MM.1S (cell line): ENCODE measurements at regions not wholly inside any gene's neighbourhood (a gene's known extent, or its start where the extent isn't known, plus 50 kb on each side); places are given as distances from the start of the nearest gene placed in this dataset.

ENCODE experiments used
- DNase-seq: peaks from one replicate; pipeline ENCODE4 v3.0.0-alpha.2; 2015
- H2AFZ ChIP-seq: fragments of 300-600 bp; sonication (generic); 2 replicates; pipeline ENCODE4 v1.6.0; 2016; ENCODE audit warnings: antibody characterized with exemption, low read length
- H3F3A ChIP-seq: fragments of 300-600 bp; sonication (generic); 2 replicates; pipeline ENCODE4 v1.6.1; 2016; ENCODE audit warnings: mild to moderate bottlenecking, antibody characterized with exemption, low read length, moderate library complexity, mixed read lengths; ENCODE audit not compliant: insufficient read depth
- H3K27ac ChIP-seq: fragments of 300-600 bp; sonication (generic); 2 replicates; pipeline ENCODE4 v1.5.1; 2016; ENCODE audit warnings: mild to moderate bottlenecking, low read length
- H3K27me3 ChIP-seq: fragments of 300-600 bp; sonication (generic); replicated peaks from 2 replicates; pipeline ENCODE4 v1.6.0; 2016; ENCODE audit warnings: low read length; ENCODE audit not compliant: insufficient read depth
- H3K36me3 ChIP-seq: fragments of 300-600 bp; sonication (generic); replicated peaks from 2 replicates; pipeline ENCODE4 v1.6.1; 2016; ENCODE audit warnings: mild to moderate bottlenecking, low read length, mixed read lengths; ENCODE audit not compliant: insufficient read depth
- H3K4me1 ChIP-seq: fragments of 300-600 bp; sonication (generic); 2 replicates; pipeline ENCODE4 v1.6.1; 2016; ENCODE audit warnings: low read length, mixed read lengths
- H3K4me2 ChIP-seq: fragments of 300-600 bp; sonication (generic); 2 replicates; pipeline ENCODE4 v1.6.0; 2016; ENCODE audit warnings: low read depth, low read length
- H3K4me3 ChIP-seq: fragments of 300-600 bp; sonication (generic); 2 replicates; pipeline ENCODE4 v1.5.1; 2016; ENCODE audit warnings: low read length, mixed read lengths
- H3K79me2 ChIP-seq: fragments of 300-600 bp; sonication (generic); 2 replicates; pipeline ENCODE4 v1.6.1; 2016; ENCODE audit warnings: mixed run types, low read length, mixed read lengths
- H3K9ac ChIP-seq: fragments of 300-600 bp; sonication (generic); 2 replicates; pipeline ENCODE4 v1.6.1; 2016; ENCODE audit warnings: low read length, mixed read lengths
- H3K9me2 ChIP-seq: fragments of 300-600 bp; sonication (generic); replicated peaks from 2 replicates; pipeline ENCODE4 v1.6.1; 2016; ENCODE audit warnings: mild to moderate bottlenecking, low read length, mixed read lengths; ENCODE audit not compliant: insufficient read depth
- H3K9me3 ChIP-seq: fragments of 300-600 bp; sonication (generic); replicated peaks from 2 replicates; pipeline ENCODE4 v1.6.1; 2016; ENCODE audit warnings: mild to moderate bottlenecking, low read length, mixed read lengths; ENCODE audit not compliant: insufficient read depth
- H4K20me1 ChIP-seq: fragments of 300-600 bp; sonication (generic); 2 replicates; pipeline ENCODE4 v1.6.1; 2016; ENCODE audit warnings: mild to moderate bottlenecking, low read length, moderate library complexity, mixed read lengths; ENCODE audit not compliant: insufficient read depth
- EZH2 ChIP-seq: fragments of 300-600 bp; sonication (generic); optimal IDR thresholded peaks from 2 replicates; pipeline ENCODE3; 2017; ENCODE audit warnings: low read depth, mild to moderate bottlenecking, antibody characterized with exemption, low read length, mixed read lengths
- EZH2phosphoT487 ChIP-seq: fragments of 300-600 bp; sonication (generic); IDR thresholded peaks from 2 replicates; pipeline ENCODE4 v1.6.1; 2018; ENCODE audit warnings: antibody characterized with exemption, low read length
- TF ChIP-seq, protein P1 (sequence below): fragments of 300-600 bp; sonication (generic); IDR thresholded peaks from 2 replicates; pipeline ENCODE4 v1.5.1; 2016; ENCODE audit warnings: antibody characterized with exemption, low read length, mixed read lengths

DNA sequence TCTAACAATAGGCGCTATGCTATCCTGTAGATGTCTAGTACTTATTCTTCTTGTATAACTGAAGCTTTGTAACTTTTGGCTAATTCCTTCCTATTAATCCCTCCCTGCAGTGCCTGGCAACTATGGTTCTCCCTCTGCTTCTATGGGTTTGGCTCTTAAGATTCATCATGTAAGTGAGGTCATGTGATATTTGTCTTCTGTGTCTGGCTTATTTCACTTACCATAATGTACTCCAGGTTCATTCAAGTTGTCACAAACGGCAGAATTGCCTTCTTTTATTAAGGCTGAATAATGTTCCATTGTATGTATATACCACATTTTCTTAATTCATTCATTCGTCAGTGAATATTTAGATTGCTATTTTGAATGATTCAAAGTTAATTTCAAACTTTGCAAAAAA lies 149.9 kb upstream of the GAS1 start:
- no peaks in the 10 kb centered on the region for H3K9me2 ChIP-seq
- no peaks in the 10 kb centered on the region for H3F3A ChIP-seq
- TF ChIP-seq, protein P1, sequence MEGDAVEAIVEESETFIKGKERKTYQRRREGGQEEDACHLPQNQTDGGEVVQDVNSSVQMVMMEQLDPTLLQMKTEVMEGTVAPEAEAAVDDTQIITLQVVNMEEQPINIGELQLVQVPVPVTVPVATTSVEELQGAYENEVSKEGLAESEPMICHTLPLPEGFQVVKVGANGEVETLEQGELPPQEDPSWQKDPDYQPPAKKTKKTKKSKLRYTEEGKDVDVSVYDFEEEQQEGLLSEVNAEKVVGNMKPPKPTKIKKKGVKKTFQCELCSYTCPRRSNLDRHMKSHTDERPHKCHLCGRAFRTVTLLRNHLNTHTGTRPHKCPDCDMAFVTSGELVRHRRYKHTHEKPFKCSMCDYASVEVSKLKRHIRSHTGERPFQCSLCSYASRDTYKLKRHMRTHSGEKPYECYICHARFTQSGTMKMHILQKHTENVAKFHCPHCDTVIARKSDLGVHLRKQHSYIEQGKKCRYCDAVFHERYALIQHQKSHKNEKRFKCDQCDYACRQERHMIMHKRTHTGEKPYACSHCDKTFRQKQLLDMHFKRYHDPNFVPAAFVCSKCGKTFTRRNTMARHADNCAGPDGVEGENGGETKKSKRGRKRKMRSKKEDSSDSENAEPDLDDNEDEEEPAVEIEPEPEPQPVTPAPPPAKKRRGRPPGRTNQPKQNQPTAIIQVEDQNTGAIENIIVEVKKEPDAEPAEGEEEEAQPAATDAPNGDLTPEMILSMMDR: no peak
- TF ChIP-seq EZH2phosphoT487 (no peak), EZH2 (no peak)
- H4K20me1 ChIP-seq: no peaks in the 10 kb centered on the region
- no peaks in the 10 kb centered on the region for H3K9me3 ChIP-seq
- H3K9ac ChIP-seq: no peak overlapping the region
- H3K27me3 ChIP-seq: no peaks in the 10 kb centered on the region
- H2AFZ ChIP-seq: no peak overlapping the region
- H3K36me3 ChIP-seq: no peaks in the 10 kb centered on the region
- H3K4me3 ChIP-seq: no peak overlapping the region
- H3K4me2 ChIP-seq: no peak overlapping the region
- H3K27ac ChIP-seq: no peak overlapping the region
- H3K79me2 ChIP-seq: no peaks in the 10 kb centered on the region
- DNase-seq: no peak
- H3K4me1 ChIP-seq: no peaks in the 10 kb centered on the region

DNA sequence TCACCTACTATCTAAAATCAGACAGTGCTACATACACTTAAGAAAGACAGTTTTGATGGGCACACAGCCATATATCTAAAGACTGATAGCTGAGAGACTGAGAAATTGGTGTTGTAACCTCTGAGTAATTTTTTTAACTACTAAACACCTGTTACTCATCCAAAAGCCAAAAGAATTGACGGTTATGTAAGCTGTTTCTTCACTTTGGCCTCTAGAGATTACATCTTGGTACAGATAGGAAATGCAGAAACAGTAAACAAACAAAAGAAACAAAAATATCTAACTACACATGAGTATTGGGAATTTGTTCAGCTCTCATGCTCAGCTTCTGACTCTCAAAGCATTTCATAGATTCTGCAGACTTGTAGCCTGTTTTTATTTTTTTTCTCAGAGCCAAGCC lies 152.1 kb upstream of the GAS1 start:
- no peaks in the 10 kb centered on the region for H3K36me3 ChIP-seq
- H3K9me2 ChIP-seq: no peaks in the 10 kb centered on the region
- H3F3A ChIP-seq: no peaks in the 10 kb centered on the region
- no peak overlapping the region for H3K4me3 ChIP-seq
- H3K9ac ChIP-seq: no peak overlapping the region
- H3K9me3 ChIP-seq: no peaks in the 10 kb centered on the region
- DNase-seq: no peak
- H2AFZ ChIP-seq: no peak overlapping the region
- TF ChIP-seq EZH2 (no peak), EZH2phosphoT487 (no peak)
- TF ChIP-seq, protein P1: no peak
- H3K4me2 ChIP-seq: no peak overlapping the region
- no peak overlapping the region for H3K27ac ChIP-seq
- no peaks in the 10 kb centered on the region for H3K4me1 ChIP-seq
- H4K20me1 ChIP-seq: no peaks in the 10 kb centered on the region
- no peaks in the 10 kb centered on the region for H3K79me2 ChIP-seq
- no peaks in the 10 kb centered on the region for H3K27me3 ChIP-seq

DNA sequence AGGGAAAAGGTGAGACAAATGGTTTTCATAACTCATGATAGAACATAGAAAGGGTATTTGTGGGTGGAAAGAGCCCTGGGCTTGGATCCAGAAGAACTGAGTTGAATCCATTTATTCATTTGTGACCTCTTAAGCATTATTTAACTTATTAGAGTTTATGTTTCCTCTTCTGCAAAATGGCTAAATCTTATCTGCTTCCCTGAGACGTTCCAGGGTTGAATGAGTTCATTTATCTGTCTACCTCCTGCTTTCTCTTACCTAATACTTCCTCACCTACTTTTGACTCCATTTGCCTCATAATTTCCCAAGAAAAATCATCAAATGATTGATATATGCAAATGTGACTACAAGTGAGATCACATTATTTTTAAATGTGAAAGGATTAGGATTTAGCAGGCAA lies 152.7 kb upstream of the GAS1 start:
- Histone ChIP-seq H3K36me3 (no peaks in the 10 kb centered on the region), H3K9me3 (no peaks in the 10 kb centered on the region), H3K79me2 (no peaks in the 10 kb centered on the region), H4K20me1 (no peaks in the 10 kb centered on the region), H3F3A (no peaks in the 10 kb centered on the region), H3K27ac (no peak overlapping the region), H3K4me1 (no peaks in the 10 kb centered on the region), H3K27me3 (no peaks in the 10 kb centered on the region), H3K9ac (no peak overlapping the region), H3K4me3 (no peak overlapping the region), H3K9me2 (no peaks in the 10 kb centered on the region), H2AFZ (no peak overlapping the region), H3K4me2 (no peak overlapping the region)
- DNase-seq: no peak
- no peak for TF ChIP-seq EZH2

DNA sequence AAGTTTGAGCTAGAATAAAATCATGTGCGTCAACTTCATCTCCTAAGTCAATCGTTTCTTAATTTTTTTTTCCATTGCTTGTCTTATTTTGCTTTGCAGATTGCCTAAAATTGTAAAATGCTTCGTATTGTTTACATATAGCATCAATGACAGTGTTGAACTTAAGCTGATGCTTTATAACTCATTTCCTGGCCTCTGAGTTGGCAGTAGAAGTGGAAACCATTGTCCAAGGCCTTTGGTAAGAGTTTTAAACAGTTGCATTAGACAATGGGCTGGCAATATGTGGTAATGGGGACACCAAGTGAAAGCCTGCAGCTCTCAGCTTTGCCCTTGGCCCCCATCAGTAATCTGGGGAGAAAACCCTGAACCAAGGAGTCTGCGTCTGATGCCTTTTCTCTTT lies 154.8 kb upstream of the GAS1 start:
- Histone ChIP-seq H3K36me3 (no peaks in the 10 kb centered on the region), H3K9ac (no peak overlapping the region), H3K79me2 (no peaks in the 10 kb centered on the region), H3K27me3 (no peaks in the 10 kb centered on the region), H4K20me1 (no peaks in the 10 kb centered on the region), H3K27ac (no peak overlapping the region), H3F3A (no peaks in the 10 kb centered on the region), H3K4me3 (no peak overlapping the region), H2AFZ (no peak overlapping the region), H3K4me2 (no peak overlapping the region), H3K4me1 (no peaks in the 10 kb centered on the region), H3K9me3 (no peaks in the 10 kb centered on the region), H3K9me2 (no peaks in the 10 kb centered on the region)
- no peak for DNase-seq
- TF ChIP-seq EZH2: no peak
- TF ChIP-seq EZH2phosphoT487: no peak
- TF ChIP-seq, protein P1: no peak
